A549 (cell line): ENCODE measurements at regions not wholly inside any gene's neighbourhood (a gene's known extent, or its start where the extent isn't known, plus 50 kb on each side); places are given as distances from the start of the nearest gene placed in this dataset.

ENCODE experiments used
- ATAC-seq, 2 experiments: fragments of 200-7000 bp in 1 of 2; fragments of >200 bp in 1 of 2; cut with Nextera tagmentation in 1 of 2; cut with Tn5 transposase in 1 of 2; 3 replicates each; pipeline versions ENCODE4 v1.8.0 to v1.9.1; 2018 to 2020; ENCODE audit warnings: mild to moderate bottlenecking in 1 of 2, moderate library complexity in 1 of 2
- CTCF ChIA-PET: fragments of 300-600 bp; sonication (Branson Sonifier 250); formaldehyde crosslinking; extraction: SDS; loops from one replicate; lab custom pipeline; 2021; ENCODE audit warnings: antibody characterized with exemption, inconsistent platforms; lab: Yijun Ruan, JAX
- POLR2A ChIA-PET: fragments of 350-600 bp; formaldehyde crosslinking; extraction: SDS; loops from one replicate; lab custom pipeline; 2021; ENCODE audit warnings: antibody characterized with exemption, inconsistent platforms; lab: Yijun Ruan, JAX
- DNase-seq, 2 experiments: peaks; one replicate each; pipeline versions ENCODE4 v3.0.0 to v3.0.0-alpha.2; 2011 to 2016; ENCODE audit warnings: low read depth in 1 of 2, low spot score in 1 of 2
- FAIRE-seq: peaks from 2 replicates; lab custom pipeline; 2011; peaks lifted over from hg19 to GRCh38; lab: Jason Lieb, UNC
- H3K27ac ChIP-seq, 2 experiments: fragments of >200 bp; sonication (Bioruptor Twin); formaldehyde crosslinking; 3 replicates each; pipeline ENCODE4 v1.5.1; 2016 to 2017
- H3K4me1 ChIP-seq: fragments of >200 bp; sonication (Bioruptor Twin); formaldehyde crosslinking; 3 replicates; pipeline ENCODE4 v1.6.1; 2016
- H3K4me2 ChIP-seq: fragments of >200 bp; sonication (Bioruptor Twin); formaldehyde crosslinking; 3 replicates; pipeline ENCODE4 v1.6.1; 2016
- H3K4me3 ChIP-seq: fragments of >200 bp; sonication (Bioruptor Twin); formaldehyde crosslinking; 3 replicates; pipeline ENCODE4 v1.5.1; 2016
- H3K9me3 ChIP-seq: fragments of >200 bp; sonication (Bioruptor Twin); formaldehyde crosslinking; 3 replicates; pipeline ENCODE4 v1.6.1; 2016
- BHLHE40 ChIP-seq: IDR thresholded peaks from 2 replicates; pipeline ENCODE4 v1.6.1; 2012; ENCODE audit warnings: low read depth, low read length, inconsistent platforms
- CTCF ChIP-seq: fragments of >200 bp; sonication (Bioruptor Twin); formaldehyde crosslinking; IDR thresholded peaks from 3 replicates; pipeline ENCODE4 v1.5.1; 2016
- E2F6 ChIP-seq: IDR thresholded peaks from 2 replicates; pipeline ENCODE4 v1.6.1; 2012; ENCODE audit warnings: low read depth, borderline replicate concordance
- EHMT2 ChIP-seq: fragments of 200-600 bp; sonication (generic); IDR thresholded peaks from 2 replicates; pipeline ENCODE4 v1.6.1; 2016; ENCODE audit warnings: antibody characterized with exemption, low read depth, mild to moderate bottlenecking, moderate library complexity
- ELK1 ChIP-seq: fragments of 150-350 bp; IDR thresholded peaks from 2 replicates; pipeline ENCODE4 v1.6.1; 2014; ENCODE audit warnings: low read depth, mild to moderate bottlenecking, low read length
- EP300 ChIP-seq, 2 experiments: fragments of >200 bp; sonication (Bioruptor Twin); formaldehyde crosslinking; IDR thresholded peaks; 2 replicates in 1 of 2; 3 replicates in 1 of 2; pipeline ENCODE4 v1.6.1; 2016 to 2017
- FOXS1 ChIP-seq: fragments of 250-450 bp; sonication (Bioruptor Pico); IDR thresholded peaks from 2 replicates; pipeline ENCODE4 v1.5.0; 2020; ENCODE audit warnings: mild to moderate bottlenecking, moderate library complexity
- GATA3 ChIP-seq: IDR thresholded peaks from 2 replicates; pipeline ENCODE4 v1.6.1; 2012; ENCODE audit warnings: borderline replicate concordance
- HOXA7 ChIP-seq: fragments of 250-450 bp; sonication (Bioruptor Pico); IDR thresholded peaks from 2 replicates; pipeline ENCODE4 v1.5.0; 2020; ENCODE audit warnings: mild to moderate bottlenecking, moderate library complexity
- HOXB5 ChIP-seq: fragments of 250-450 bp; sonication (Bioruptor Pico); IDR thresholded peaks from 2 replicates; pipeline ENCODE4 v1.5.0; 2020; ENCODE audit warnings: mild to moderate bottlenecking, moderate library complexity
- MAFK ChIP-seq: fragments of 450-650 bp; IDR thresholded peaks from 2 replicates; pipeline ENCODE4 v1.6.1; 2014; ENCODE audit not compliant: partially characterized antibody
- MAZ ChIP-seq: fragments of 150-350 bp; IDR thresholded peaks from 2 replicates; pipeline ENCODE4 v1.6.1; 2014; ENCODE audit warnings: antibody characterized with exemption, low read depth, low read length, borderline replicate concordance
- NPAS2 ChIP-seq: fragments of 250-450 bp; sonication (Bioruptor Pico); IDR thresholded peaks from 2 replicates; pipeline ENCODE4 v1.8.0; 2022; ENCODE audit warnings: mild to moderate bottlenecking, moderate library complexity, borderline replicate concordance
- PHF8 ChIP-seq: fragments of 200-600 bp; sonication (generic); IDR thresholded peaks from 2 replicates; pipeline ENCODE4 v1.6.1; 2016; ENCODE audit warnings: low read depth, mild to moderate bottlenecking, antibody characterized with exemption, moderate library complexity, borderline replicate concordance
- POLR2AphosphoS2 ChIP-seq: conservative IDR thresholded peaks from 2 replicates; pipeline ENCODE4 v1.6.1; 2012; ENCODE audit warnings: low read length, improper control_type of control experiment, inconsistent platforms
- RAD21 ChIP-seq, 2 experiments: fragments of >200 bp in 1 of 2; sonication (Bioruptor Twin) in 1 of 2; formaldehyde crosslinking in 1 of 2; IDR thresholded peaks in 1 of 2; conservative IDR thresholded peaks in 1 of 2; 2 replicates in 1 of 2; 3 replicates in 1 of 2; pipeline ENCODE4 v1.6.1; 2012 to 2018; ENCODE audit warnings: inconsistent platforms in 1 of 2
- REST ChIP-seq: fragments of 200-600 bp; sonication (generic); IDR thresholded peaks from 2 replicates; pipeline ENCODE4 v1.6.1; 2016; ENCODE audit warnings: antibody characterized with exemption, mild to moderate bottlenecking, moderate library complexity
- RNF2 ChIP-seq: fragments of 200-600 bp; sonication (generic); IDR thresholded peaks from 2 replicates; pipeline ENCODE4 v1.6.1; 2016; ENCODE audit warnings: low read depth, mild to moderate bottlenecking, antibody characterized with exemption, moderate library complexity, borderline replicate concordance
- ZC3H11A ChIP-seq: fragments of 450-650 bp; IDR thresholded peaks from 2 replicates; pipeline ENCODE4 v1.6.1; 2014; ENCODE audit warnings: antibody characterized with exemption, mild to moderate bottlenecking
- ZNF302 ChIP-seq: fragments of 250-450 bp; sonication (Bioruptor Pico); IDR thresholded peaks from 2 replicates; pipeline ENCODE4 v1.9.0; 2021; ENCODE audit warnings: inconsistent platforms, mild to moderate bottlenecking, moderate library complexity
- WGBS: methylation state at CpG from one replicate; pipeline ENCODE4 v1.1.6; 2017; ENCODE audit errors: missing lambda C conversion rate; 5-methylcytosine and 5-hydroxymethylcytosine counted together

- DNase-seq = no peak
- Histone ChIP-seq H3K27ac (peak overlapping the region; percentile 94 to 95), H3K9me3 (no peaks in the 10 kb centered on the region), H3K4me2 (peak overlapping the region; percentile 62; the same call in 1 of the 3 replicates), H3K4me3 (no peak overlapping the region), H3K4me1 (peaks cover 88% of the 10 kb centered on the region)
- CTCF ChIA-PET = interaction anchor here (0.6 to 12.5 kb wide), 7 partner anchors 11 to 859 kb away, joined by 3 to 94 read pairs (median 5); no protein-coding TSS in a partner anchor
- POLR2A ChIA-PET = interaction anchor here (0.9 to 2.9 kb wide), 6 partner anchors 94 to 478 kb away, joined by 3 to 14 read pairs (median 8); partner anchors contain the start of gene IRF2BP2
- no peak for FAIRE-seq
- TF ChIP-seq MAFK = no peak
- TF ChIP-seq RNF2 = no peak
- TF ChIP-seq PHF8 = no peak
- TF ChIP-seq CTCF = no peak
- TF ChIP-seq NPAS2 = no peak
- no peak for TF ChIP-seq EP300 (IDR thresholded peaks at IDR 0.05)
- no peak for TF ChIP-seq REST
- no peak for TF ChIP-seq EHMT2
- TF ChIP-seq POLR2AphosphoS2 = no peak
- no peak for TF ChIP-seq MAZ
- TF ChIP-seq FOXS1 = no peak
- no peak for TF ChIP-seq ZC3H11A
- TF ChIP-seq HOXA7 (CRISPR knock-in tag) = no peak
- no peak for TF ChIP-seq ZNF302 (CRISPR knock-in tag)
- TF ChIP-seq RAD21 (conservative IDR thresholded peaks at IDR 0.05 in 1 of 2, IDR thresholded peaks at IDR 0.05 in 1 of 2) = no peak
- no peak for TF ChIP-seq GATA3
- TF ChIP-seq HOXB5 (CRISPR knock-in tag) = no peak
- no peak for TF ChIP-seq BHLHE40
- WGBS = 97% methylated on average over 10 of the region's 10 CpGs
- ATAC-seq = no peak
These were observed 155.0 kb downstream of the TOMM20 start for GRCh38 chr1:234973426-234974250.

GRCh38 chr1:234972411-234973191 is 156.0 kb downstream of the TOMM20 start:
- TF ChIP-seq ELK1 = no peak
- TF ChIP-seq E2F6 = no peak
- ChIA-PET POLR2A (interaction anchor here (0.9 to 1.6 kb wide), 2 partner anchors 8 to 362 kb away, joined by 4 to 5 read pairs; partner anchors contain the start of gene IRF2BP2), CTCF (interaction anchor here (0.9 to 12.5 kb wide), 6 partner anchors 10 to 473 kb away, joined by 3 to 94 read pairs (median 5); no protein-coding TSS in a partner anchor)
- DNase-seq (no peak), ATAC-seq (no peak), FAIRE-seq (no peak)
- Histone ChIP-seq H3K4me2 (no peak overlapping the region), H3K27ac (peak overlapping the region; percentile 94 to 95), H3K9me3 (no peaks in the 10 kb centered on the region), H3K4me1 (peaks cover 77% of the 10 kb centered on the region), H3K4me3 (no peak overlapping the region)
- 95% methylated on average over 19 of the region's 19 CpGs for WGBS
